HG03066 (cell line): ENCODE measurements at regions not wholly inside any gene's neighbourhood (a gene's known extent, or its start where the extent isn't known, plus 50 kb on each side); places are given as distances from the start of the nearest gene placed in this dataset.
"Not testable (repeated sequence)": the region's sequence is repeated elsewhere in the genome, so short reads cannot be mapped to it uniquely, and the experiment has no call there.

ENCODE experiments used
- ATAC-seq: cut with Tn5 transposase; IDR thresholded peaks from one replicate; pipeline ENCODE4 v1.9.1; 2021; ENCODE audit warnings: low read depth; ENCODE audit not compliant: unreplicated experiment

DNA sequence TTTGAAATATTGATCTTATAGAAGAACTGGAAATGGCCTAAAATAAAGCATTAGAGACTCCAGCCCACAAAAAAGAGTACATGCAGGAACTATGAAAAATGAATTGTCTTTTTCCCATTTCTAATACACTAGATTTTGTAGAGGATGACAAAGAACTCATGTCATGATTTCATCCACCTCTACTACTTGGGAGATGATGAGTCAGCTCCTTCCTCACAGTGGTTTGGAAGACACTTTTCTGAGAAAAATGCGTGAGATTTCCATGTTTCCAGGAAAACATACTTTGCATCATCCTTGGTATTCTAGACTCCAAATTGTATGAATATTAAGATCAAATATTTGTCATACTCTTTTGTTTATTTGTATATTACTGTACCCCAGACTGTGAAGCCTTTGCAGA is 500.5 kb downstream of the FAM181B start:
- no peak for ATAC-seq

DNA sequence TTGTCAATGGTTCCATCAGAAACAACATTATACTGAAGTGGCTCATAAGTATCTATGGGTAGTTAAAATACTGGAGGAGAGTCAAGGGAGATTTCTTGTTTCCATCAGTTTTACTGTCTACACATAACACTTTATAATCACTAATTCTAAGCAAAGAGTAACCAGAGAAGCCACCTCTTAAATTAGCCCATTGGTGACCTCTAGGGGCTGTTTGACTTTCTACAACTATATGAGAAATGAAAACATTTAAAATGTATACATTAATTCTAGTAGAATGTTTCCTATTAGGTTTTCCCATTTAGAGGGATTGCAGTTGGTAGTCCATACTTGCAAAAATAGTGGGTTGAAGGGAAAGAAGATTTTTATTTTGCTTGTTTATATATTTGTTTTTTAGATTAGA is 504.3 kb downstream of the FAM181B start:
- no peak for ATAC-seq

DNA sequence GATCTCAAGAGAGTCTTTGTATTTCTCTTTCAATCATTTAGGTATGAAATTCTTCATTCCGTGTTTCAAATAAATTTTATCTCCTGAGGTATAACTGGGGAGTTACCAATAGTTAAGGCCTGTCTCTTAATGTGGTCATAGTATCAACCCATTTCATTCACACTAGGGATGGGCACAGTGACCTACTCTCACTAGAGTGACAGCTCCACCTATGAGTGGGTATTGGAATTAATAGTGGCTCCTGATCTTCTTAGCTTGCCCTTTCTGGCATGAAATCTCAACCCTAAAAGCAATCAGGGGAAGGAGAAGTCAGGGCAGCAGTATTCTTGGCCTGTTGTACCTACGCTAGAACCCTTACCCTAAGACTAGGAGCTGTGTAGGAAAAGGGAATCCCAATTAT is 507.7 kb downstream of the FAM181B start:
- no peak for ATAC-seq

DNA sequence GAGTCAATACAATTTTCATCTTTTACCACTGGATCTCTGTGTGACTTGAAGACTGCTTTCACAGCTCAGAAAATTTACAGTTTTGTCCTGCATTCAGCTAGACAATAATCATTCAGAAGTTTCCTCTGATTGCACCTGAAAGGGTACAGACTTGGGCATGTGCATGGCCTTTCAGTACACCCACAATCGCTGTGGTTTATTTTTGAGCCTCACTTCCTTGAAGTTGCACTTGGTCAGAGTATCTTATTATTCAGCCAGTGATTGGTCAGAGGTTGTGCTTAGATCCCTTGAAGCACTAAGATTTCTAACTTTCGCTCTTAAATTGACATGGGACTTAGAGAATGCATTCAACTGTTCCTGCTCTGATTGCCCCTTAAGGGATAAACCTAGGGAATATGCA is 508.2 kb downstream of the FAM181B start:
- ATAC-seq = no peak

DNA sequence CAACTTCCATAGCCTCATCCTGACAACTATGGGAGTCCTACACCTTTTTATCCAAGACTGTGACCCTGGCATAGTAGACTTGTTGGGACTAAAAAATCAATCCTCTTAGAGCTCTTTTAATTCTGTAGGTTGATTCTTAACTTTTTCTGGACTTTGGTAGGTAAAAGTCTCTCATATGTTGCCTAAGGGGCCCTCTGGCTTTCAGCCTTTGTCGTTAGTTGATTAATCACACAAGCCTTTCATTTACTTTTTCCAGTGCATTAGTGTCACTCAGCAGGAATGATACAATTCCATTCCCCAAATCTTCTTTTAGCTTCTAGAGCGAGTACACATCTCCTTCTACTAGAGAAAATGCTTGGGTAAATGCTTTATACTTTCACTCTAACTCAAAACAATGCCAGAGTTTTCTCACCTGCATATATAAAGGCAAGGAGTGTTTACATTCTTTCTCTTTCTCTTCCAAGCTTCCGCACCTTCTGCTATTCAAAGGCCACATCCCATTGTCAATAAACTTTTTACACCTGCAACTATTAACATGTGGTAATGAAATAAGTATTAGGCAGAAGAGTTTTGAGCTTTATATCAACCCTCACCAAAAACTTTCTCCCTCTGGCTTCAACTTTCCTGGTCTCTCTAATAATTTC is 516.6 kb downstream of the FAM181B start:
- ATAC-seq = no peak

DNA sequence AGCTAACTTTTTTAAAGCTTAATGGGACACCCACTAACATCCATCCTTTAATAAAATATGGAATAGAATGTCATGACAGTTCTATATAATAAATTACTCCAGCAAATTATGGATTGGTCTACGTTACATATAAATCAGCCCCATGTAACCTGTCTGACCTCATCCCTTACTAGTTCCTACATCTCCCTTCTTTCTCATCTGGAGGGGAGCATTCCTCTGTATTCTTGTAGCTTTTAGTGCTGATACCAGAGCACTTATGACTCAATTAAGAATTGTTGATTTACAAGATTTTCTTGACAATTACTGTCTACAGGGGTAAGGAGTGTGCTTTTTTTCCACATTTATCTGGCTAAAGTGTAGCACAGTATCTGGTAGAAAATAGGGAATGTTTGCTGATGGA is 523.7 kb downstream of the FAM181B start:
- ATAC-seq = no peak

DNA sequence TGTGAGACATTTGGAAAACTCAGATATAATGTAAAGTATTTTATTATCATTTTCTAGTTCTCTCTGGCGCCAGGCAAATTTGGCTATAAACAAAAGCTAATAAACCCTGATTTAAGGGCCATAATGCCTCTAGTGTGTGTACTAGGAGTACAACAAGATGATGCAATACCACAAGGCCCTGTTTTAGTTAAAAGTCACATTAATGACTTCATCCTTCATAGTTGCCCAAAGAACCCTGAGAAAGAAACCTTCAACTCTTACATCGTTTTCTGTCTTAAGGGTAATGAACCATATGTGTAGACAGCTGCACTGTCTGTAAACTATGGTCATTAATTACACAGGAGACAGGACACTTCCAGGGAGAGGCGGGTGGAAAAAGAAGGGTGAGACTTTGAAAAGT is 538.4 kb downstream of the FAM181B start:
- no peak for ATAC-seq

DNA sequence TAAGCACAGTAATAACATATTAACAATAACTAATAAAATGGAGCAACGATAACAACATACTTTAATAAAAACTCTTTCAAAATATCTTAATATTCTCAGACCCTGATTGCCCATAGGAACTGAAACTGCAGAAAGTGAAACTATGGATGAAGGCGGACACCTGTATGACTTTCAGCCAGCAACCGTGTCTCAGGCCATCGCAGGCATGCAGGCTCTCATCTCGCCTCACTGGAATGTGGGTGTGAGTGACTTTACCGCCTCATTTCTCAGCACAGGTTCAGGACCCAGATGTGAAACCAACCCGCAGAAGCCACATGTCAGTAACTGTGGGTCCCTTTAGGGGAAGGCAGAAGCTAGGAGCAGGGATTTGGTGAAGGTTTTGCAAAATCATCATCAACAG is 539.1 kb downstream of the FAM181B start:
- no peak for ATAC-seq

DNA sequence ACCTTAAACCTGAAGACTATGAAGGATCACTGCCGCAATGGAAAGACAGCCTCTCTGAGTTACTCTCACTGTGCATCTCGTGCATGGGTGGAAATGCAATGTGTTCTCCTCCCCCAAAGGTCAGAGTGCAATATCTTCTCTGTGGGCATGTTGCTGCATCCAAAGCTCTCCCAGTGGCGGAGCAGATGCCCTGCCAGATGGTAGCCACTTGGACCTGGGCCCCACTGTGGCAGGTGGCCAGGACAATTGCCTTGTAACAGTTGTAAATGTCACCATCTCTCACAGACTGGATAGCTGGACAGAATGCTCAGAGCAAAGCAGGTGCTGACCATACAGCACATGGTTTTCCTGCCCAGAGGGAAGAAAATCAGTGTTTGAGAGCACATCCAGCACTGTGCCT is 542.0 kb downstream of the FAM181B start:
- ATAC-seq = no peak

DNA sequence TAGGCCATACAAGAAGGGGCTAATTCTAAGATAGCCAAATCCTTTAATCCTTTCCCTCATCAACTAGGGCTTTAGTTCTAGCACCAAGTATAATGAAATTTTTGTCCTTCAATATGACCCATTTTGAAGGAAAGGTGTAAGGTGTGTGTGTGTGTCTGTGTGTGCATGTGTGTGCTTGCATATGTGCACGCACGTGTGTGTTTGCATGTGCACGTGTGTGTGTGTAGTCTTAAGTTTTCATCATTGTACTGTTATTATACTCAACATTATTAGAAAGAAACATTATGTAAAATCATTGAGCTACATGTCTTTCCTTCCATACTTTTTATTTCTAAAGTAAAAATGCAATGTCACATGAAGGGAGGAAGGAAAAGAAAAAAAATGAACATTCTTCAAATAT is 547.7 kb downstream of the FAM181B start:
- ATAC-seq = no peak

DNA sequence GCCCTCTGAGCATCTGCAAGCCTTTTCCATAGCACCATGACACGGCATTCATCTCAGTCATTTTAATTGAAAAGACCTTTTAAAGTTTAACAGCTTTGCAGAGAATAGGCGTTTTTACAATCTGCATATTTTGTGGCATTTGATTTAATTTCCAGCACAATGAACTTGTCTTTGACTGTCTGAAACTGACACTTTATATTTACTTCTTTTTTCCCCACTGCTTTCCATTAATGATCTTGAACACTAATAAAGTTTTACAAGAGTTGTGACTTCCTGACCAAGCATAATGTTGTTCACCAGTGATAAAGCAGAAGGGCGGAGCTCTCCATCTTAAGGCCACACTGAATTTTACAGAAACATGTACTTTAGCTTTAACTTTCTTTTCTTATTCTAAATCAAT is 548.7 kb downstream of the FAM181B start:
- no peak for ATAC-seq

DNA sequence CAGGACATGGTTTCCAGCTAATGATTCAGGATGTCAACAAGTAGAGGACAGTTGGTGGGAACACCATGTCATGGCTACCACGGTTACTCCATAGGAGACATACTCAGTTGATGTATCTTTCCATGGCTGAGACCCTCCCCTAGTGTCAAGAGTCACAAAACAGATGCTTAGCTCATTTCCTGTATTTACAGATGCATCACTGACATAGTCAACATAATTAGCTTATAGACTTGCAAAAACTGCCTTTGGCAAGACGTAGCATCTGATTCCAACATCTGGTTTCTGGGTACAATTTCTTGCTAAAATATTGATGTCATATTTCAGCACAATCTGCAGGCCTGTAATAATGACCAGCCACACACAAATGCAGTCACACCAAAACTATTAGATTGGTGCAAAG is 550.3 kb downstream of the FAM181B start:
- no peak for ATAC-seq

DNA sequence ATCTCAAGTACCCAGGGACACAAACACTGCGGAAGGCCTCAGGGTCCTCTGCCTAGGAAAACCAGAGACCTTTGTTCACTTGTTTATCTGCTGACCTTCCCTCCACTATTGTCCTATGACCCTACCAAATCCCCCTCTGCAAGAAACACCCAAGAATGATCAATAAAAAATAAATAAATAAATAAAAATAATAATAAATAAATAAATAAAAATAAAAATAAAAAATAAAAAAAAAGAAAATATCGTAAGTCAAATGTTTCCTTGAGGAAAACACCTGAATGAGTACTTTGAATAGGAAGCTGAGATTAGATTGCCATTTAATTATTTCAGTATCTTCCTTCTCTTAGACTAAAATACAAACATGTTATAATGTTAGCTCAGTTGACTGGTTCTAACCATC is 551.0 kb downstream of the FAM181B start:
- not testable (repeated sequence) for ATAC-seq

DNA sequence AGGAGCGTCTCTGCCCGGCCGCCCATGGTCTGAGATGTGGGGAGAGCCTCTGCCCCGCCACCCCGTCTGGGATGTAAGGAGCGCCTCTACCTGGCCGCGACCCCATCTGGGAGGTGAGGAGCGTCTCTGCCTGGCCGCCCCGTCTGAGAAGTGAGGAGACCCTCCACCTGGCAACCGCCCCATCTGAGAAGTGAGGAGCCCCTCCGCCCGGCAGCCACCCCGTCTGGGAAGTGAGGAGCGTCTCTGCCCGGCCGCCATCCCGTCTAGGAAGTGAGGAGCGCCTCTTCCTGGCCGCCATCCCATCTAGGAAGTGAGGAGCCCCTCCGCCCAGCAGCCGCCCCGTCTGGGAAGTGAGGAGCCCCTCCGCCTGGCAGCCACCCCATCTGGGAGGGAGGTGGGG is 551.9 kb downstream of the FAM181B start:
- not testable (repeated sequence) for ATAC-seq

DNA sequence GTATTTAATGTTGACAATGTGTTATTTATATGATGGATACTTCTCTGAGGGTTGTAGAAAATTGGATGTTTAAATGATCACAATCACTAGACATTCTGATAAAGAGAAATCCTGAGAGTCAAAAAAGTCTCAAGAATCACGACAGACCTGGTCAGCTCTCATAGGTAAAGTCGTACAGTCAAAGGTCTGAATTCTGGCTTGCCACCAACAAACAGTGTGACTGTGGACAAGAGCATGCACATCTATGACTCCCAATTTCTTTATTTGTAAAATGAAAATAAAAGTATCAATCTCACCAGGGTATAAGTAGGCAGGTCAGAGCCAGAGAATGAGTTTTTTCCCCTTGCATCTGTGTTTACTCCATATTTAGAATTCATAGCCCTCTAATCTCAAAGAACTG is 556.7 kb downstream of the FAM181B start:
- ATAC-seq = no peak

DNA sequence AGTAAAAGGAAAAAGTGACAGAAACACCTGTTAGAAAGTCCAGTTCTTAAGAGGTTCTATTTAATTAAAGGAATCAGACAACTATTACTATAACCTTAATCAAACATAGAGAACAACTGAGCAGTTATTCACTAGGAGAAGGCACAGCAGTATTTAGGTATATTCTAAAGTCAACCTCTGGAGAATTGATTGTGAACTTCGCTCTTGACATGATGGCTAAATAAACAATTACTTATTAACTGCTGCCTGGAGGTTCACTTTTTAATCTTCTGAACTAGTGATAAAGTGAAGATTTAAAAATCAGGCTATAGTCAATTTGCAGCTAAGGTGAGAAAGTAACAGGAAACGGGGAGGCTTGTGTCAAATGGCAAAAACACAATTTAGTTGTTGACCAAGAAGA is 557.3 kb downstream of the FAM181B start:
- ATAC-seq = no peak

DNA sequence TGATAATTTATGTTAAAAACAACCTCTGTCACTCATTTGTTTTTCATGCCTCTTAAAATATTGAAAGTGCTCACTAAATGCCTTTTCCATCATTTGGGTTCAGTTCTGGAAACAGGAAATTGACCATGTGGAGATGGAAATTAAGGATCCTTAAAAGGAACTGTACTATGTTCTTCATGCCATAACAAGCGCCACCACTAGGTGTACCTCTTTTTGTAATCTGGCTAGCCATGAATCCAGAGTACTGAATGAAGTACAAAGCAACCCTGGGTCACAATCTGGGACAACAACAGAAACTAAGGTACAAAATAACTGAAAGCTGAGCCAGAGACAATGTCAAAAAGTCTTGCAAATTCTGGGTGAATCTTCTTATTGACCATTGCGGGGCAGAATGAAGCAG is 559.1 kb downstream of the FAM181B start:
- ATAC-seq = no peak

DNA sequence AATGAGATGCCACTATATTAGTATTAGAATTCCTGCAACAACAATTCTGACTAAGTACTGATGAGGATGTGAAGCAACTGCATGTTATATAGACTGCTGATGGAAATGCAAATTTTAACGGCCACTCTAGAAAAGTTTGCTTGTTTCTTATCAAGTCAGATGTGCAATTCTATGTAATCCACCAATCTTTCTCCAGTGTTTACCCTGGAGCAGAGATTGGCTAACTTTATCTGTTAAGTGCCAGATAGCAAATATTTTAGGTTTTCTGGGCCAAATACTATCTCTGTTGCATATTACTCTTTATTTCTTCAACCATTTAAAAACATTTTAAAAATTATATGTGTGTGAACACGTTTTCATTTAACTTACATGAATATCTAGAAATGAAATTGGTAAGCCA is 586.9 kb downstream of the FAM181B start:
- ATAC-seq = no peak

DNA sequence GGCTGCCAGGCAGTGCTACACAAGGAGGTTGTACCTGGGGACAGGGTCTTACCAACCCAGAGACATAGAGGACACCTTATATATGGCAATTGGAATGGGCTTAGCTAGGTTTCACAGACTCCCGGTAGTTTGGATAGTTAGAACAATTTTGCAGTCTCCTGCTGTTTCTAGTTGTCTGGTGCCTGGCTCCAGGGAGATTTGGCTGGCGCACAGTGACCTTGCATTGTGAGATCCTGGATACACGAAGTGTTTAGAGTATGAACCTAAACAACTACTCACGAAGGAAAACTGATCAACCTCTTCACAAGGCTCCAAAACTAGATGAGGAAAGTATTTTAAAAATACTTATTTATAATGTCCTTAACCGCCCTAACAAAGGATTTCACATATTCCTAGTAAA is 614.7 kb downstream of the FAM181B start:
- no peak for ATAC-seq

DNA sequence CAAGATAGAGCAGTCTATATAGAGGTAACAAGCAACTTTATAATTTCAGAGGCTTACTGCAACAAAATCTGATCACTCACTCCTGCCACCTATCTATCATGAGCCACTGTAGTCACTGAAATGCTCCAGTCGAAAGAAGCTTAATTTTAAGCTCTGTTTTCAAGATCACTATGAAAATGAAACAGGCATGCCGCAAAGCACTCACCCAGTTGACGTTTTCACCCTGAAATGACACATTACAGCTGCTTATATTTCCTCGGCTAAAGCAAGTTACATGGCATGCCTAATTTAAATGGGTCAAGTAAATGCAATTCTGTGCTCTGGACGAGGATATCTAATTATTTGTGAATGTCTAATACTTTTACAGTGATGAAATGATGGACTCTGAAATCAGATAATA is 616.3 kb downstream of the FAM181B start:
- ATAC-seq = no peak

DNA sequence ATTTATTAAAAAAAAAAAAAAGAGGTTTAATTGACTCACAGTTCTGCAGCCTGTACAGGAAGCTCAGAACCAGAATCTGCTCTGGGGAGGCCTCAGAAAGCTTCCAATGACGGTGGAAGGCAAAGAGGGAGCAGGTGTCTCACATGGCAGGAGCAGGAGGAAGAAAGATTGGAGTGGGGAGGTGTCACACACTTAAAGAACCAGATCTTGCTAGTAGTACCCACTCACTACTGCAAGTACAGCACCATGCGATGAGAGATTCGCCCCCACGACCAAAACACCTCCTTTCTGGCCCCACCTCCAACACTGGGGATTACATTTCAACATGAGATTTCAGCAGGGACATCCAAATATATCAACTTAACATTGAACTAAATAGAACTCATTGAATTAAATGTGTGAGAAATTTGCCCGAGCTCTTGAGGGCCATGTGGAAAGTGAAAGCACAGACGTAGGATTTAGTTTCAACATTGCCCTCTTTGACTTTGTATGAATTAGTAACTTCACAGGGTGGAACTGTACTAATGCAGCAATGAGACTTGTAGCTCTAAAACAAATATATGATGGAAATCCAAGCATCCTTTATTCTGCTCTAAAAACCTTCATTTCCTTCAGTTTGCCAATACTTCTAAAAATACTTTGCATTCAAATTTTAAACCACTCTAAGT is 628.2 kb downstream of the FAM181B start:
- ATAC-seq = no peak

DNA sequence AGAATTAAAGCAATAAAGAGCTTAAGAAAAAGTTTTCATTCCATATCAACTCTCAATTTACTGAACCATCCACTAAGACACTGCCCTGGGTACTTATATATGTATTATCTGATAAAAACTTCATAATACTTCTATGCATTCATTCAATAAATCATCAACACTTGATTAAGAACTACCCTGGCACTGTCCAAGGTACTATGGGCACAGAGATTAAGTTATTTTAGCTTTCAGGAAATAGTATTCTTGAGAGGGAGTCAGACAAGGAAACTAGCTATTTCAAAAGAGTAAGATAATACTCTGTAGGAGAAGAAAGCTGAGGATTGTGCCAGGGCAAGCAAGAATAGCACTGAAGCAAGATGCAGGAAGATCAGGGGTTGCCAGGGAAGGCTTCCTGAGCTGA is 640.8 kb downstream of the FAM181B start:
- no peak for ATAC-seq

DNA sequence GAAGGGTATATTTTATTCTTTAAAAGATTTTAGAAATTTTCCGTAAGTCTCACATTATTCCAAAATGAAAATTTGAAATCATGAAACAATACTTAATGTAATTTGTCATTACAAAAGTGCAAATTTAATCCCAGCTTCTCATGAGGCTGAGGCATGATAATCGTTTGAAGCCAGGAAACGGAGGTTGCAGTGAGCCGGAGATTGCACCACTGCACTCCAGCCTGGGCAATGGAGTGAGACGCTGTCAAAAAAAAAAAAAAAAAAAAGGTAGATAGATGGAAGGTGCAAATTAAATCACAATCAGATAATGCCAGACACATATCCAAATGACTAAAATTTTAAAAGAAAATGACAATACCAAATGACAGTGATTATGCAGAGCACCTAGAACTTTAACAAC is 644.2 kb downstream of the FAM181B start:
- no peak for ATAC-seq
